GM10847 (cell line): ENCODE measurements at regions not wholly inside any gene's neighbourhood (a gene's known extent, or its start where the extent isn't known, plus 50 kb on each side); places are given as distances from the start of the nearest gene placed in this dataset.

Source experiments
- POLR2A ChIP-seq: IDR thresholded peaks from 2 replicates; pipeline ENCODE4 v1.6.1; 2011; ENCODE audit not compliant: insufficient read length; ENCODE audit errors: extremely low read depth

GRCh38 chr10:123494301-123494808 lies 171.8 kb upstream of the GPR26 start:
- TF ChIP-seq POLR2A: no peak

- no peak for TF ChIP-seq POLR2A
Measured at GRCh38 chr10:123496375-123496774, 169.8 kb upstream of the GPR26 start.

- no peak for TF ChIP-seq POLR2A
Measured at GRCh38 chr10:123496996-123497660, 169.0 kb upstream of the GPR26 start.

GRCh38 chr10:123500110-123500509 lies 166.0 kb upstream of the GPR26 start:
- TF ChIP-seq POLR2A: no peak

GRCh38 chr10:123501148-123501547 lies 165.0 kb upstream of the GPR26 start:
- TF ChIP-seq POLR2A: no peak

- TF ChIP-seq POLR2A: no peak
Measured at GRCh38 chr10:123502983-123503382, 163.2 kb upstream of the GPR26 start.

GRCh38 chr10:123506455-123506854 lies 159.7 kb upstream of the GPR26 start:
- no peak for TF ChIP-seq POLR2A

GRCh38 chr10:123507298-123507697 lies 158.9 kb upstream of the GPR26 start:
- TF ChIP-seq POLR2A: no peak

- TF ChIP-seq POLR2A: no peak
Measured at GRCh38 chr10:123509338-123509737, 156.8 kb upstream of the GPR26 start.

GRCh38 chr10:123512901-123513775 lies 153.0 kb upstream of the GPR26 start:
- no peak for TF ChIP-seq POLR2A

GRCh38 chr10:123513870-123514269 lies 152.3 kb upstream of the GPR26 start:
- no peak for TF ChIP-seq POLR2A

GRCh38 chr10:123514996-123515395 lies 151.2 kb upstream of the GPR26 start:
- no peak for TF ChIP-seq POLR2A

GRCh38 chr10:123515661-123516060 lies 150.5 kb upstream of the GPR26 start:
- no peak for TF ChIP-seq POLR2A

- TF ChIP-seq POLR2A: no peak
Measured at GRCh38 chr10:123516291-123516690, 149.9 kb upstream of the GPR26 start.

- no peak for TF ChIP-seq POLR2A
Measured at GRCh38 chr10:123517426-123517825, 148.7 kb upstream of the GPR26 start.

- TF ChIP-seq POLR2A: no peak
Measured at GRCh38 chr10:123517901-123518300, 148.3 kb upstream of the GPR26 start.
